PFSK-1 (cell line): ENCODE measurements at regions not wholly inside any gene's neighbourhood (a gene's known extent, or its start where the extent isn't known, plus 50 kb on each side); places are given as distances from the start of the nearest gene placed in this dataset.

ENCODE experiments used
- FOXP2 ChIP-seq: optimal IDR thresholded peaks from 2 replicates; pipeline ENCODE3; 2011; ENCODE audit warnings: borderline replicate concordance, control low read depth, inconsistent platforms; ENCODE audit not compliant: insufficient read depth; ENCODE audit errors: extremely low read length, extremely low read depth
- POLR2AphosphoS5 ChIP-seq: IDR thresholded peaks from 2 replicates; pipeline ENCODE4 v1.6.1; 2012; ENCODE audit warnings: low read depth, mild to moderate bottlenecking, control low read depth, low read length, moderate library complexity
- SIN3A ChIP-seq: IDR thresholded peaks from 2 replicates; pipeline ENCODE4 v1.6.1; 2012; ENCODE audit warnings: mild to moderate bottlenecking, low read length, moderate library complexity, borderline replicate concordance; ENCODE audit not compliant: insufficient read depth
- TAF1 ChIP-seq: IDR thresholded peaks from 2 replicates; pipeline ENCODE4 v1.6.1; 2012; ENCODE audit warnings: low read length, control low read depth, borderline replicate concordance; ENCODE audit not compliant: insufficient read depth
- TF ChIP-seq, protein P1 (sequence below), 2 experiments: IDR thresholded peaks; 2 replicates each; pipeline versions ENCODE4 v1.6.1 to v1.8.0; 2011 to 2012; ENCODE audit warnings: low read depth in 2 of 2, low read length in 2 of 2, control low read depth in 1 of 2, inconsistent platforms in 1 of 2, mild to moderate bottlenecking in 1 of 2, moderate library complexity in 1 of 2; ENCODE audit not compliant: insufficient read depth in 1 of 2

DNA sequence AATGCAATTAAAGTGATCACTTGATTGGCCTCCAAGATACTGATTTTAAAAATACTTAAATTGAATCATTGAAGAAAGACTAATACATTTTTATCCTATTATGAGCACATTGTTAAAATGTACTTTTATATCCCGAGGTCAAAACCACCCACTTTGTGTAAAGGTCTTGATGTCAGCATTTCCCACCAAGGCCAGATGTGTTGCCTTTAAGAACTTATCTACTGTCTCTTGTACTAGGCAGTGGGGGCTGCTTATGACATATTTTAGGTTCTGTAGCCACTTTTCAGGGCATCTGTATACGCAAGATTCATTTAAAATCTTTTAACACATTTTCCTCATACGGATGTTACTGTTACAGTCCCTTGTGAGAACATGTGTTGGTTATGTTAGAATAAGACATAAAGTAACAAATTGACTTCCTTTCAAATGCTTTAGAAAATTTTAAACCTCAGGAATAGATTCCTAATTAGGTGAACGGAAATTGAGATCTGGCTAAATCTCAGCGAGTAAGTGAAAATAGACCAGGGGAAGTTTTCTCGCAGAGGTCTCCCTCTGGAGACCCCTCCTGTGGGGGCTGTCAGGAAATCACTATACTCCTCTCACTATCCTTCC lies 456.2 kb downstream of the ADAMTS20 start:
- TF ChIP-seq TAF1 (no peak), FOXP2 (no peak), POLR2AphosphoS5 (no peak), SIN3A (no peak)
- TF ChIP-seq, protein P1, sequence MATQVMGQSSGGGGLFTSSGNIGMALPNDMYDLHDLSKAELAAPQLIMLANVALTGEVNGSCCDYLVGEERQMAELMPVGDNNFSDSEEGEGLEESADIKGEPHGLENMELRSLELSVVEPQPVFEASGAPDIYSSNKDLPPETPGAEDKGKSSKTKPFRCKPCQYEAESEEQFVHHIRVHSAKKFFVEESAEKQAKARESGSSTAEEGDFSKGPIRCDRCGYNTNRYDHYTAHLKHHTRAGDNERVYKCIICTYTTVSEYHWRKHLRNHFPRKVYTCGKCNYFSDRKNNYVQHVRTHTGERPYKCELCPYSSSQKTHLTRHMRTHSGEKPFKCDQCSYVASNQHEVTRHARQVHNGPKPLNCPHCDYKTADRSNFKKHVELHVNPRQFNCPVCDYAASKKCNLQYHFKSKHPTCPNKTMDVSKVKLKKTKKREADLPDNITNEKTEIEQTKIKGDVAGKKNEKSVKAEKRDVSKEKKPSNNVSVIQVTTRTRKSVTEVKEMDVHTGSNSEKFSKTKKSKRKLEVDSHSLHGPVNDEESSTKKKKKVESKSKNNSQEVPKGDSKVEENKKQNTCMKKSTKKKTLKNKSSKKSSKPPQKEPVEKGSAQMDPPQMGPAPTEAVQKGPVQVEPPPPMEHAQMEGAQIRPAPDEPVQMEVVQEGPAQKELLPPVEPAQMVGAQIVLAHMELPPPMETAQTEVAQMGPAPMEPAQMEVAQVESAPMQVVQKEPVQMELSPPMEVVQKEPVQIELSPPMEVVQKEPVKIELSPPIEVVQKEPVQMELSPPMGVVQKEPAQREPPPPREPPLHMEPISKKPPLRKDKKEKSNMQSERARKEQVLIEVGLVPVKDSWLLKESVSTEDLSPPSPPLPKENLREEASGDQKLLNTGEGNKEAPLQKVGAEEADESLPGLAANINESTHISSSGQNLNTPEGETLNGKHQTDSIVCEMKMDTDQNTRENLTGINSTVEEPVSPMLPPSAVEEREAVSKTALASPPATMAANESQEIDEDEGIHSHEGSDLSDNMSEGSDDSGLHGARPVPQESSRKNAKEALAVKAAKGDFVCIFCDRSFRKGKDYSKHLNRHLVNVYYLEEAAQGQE (IDR thresholded peaks at IDR 0.05; ENCODE audit: insufficient read depth in 1 of 2, low read depth in 2 of 2, low read length in 2 of 2): no peak

DNA sequence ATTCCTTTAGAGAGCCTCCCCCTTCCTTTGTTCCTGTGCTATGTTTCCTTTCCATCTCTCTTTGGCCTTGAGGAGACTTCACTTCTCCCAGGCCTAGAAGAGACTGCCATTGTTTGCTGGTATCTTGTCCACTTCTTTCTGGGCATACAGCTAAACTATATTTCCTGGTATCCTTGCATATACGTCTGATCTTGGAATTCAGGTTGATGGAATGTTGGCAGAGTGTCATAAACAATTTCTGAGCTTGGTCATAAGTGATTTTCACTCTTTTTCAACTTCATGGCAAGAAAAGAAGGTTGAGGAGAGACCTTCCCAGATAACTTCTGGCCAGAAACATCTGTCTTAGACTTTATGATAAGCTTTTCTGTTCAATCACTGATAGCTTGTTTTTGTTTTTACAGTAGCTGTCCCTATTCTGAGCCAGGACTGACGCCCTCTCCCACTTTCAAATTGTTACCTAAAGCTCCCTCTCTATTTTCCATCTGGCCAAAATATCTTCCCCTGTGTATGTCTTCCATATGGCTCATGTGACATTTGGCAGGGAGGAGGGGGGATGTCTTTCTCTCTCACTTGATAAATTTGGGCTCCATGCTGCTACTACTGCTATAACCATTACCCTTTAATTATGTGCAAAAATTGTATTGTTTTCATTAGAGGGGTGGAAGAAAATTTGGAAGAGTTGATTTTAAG lies 457.0 kb downstream of the ADAMTS20 start:
- TF ChIP-seq FOXP2 (no peak), TAF1 (no peak), POLR2AphosphoS5 (no peak), SIN3A (no peak)
- TF ChIP-seq, protein P1 (IDR thresholded peaks at IDR 0.05; ENCODE audit: insufficient read depth in 1 of 2, low read depth in 2 of 2, low read length in 2 of 2): no peak

DNA sequence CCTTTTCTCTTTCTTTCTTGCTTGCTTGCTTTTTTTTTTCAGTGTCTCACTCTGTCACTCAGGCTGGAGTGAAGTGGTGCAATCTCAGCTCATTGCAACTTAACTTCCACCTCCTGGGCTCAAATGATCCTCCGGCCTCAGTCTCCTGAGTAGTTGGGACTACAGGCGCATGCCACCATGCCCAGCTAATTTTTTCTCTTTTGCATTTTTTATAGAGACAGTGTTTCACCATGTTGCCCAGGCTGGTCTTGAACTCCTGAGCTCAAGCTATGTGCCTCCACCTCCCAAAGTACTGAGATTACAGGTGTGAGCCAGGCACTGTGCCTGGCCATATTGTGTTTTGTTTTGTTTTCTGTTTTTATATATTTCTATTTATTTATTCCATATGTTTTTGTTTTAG lies 461.0 kb downstream of the ADAMTS20 start:
- TF ChIP-seq, protein P1 (IDR thresholded peaks at IDR 0.05; ENCODE audit: insufficient read depth in 1 of 2, low read depth in 2 of 2, low read length in 2 of 2): no peak
- TF ChIP-seq POLR2AphosphoS5: no peak
- no peak for TF ChIP-seq SIN3A
- TF ChIP-seq TAF1: no peak
- no peak for TF ChIP-seq FOXP2

DNA sequence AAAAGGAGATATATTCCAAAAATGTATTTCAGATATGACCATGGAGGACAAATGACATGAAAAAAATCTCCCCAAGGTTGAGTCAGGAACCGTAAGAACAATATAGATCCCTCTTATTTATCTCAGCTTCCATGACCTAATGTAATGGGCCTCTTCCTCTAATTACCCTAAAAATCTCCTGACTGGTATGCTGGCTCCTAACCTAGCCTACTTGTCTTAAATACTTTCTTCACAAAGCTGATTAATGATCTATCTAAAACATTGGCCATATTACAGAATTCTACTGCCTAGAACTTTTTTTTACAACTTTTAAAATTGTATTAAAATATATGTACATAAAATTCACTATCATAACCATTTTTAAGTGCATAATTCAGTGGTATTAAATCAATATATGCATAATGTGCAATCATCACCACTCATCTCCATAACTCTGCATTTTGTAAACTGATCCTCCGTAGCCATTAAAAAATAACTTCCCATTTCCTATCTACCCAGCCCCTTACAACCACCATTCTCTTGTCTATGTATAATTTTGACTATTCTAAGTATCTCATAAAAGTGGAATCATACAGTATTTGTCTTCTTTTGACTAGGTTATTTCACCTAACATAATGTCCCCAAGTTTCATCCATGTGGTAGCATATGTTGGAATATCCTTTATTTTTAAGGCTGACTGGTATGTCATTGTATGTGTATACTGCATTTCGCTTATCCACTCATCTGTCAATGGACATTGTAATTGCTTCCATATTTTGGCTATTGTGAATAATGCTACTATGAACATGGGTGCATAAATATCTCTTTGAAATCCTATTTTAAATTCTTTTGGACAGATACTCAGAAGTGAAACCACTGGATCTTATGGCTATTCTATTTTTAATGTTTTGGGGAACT lies 464.6 kb downstream of the ADAMTS20 start:
- TF ChIP-seq FOXP2 (no peak), SIN3A (no peak), POLR2AphosphoS5 (no peak), TAF1 (no peak)
- TF ChIP-seq, protein P1 (IDR thresholded peaks at IDR 0.05; ENCODE audit: insufficient read depth in 1 of 2, low read depth in 2 of 2, low read length in 2 of 2): no peak
